NCI-H2029 treated with DMSO at 0.1 percent for 48 hours (cell line): ENCODE measurements at regions not wholly inside any gene's neighbourhood (a gene's known extent, or its start where the extent isn't known, plus 50 kb on each side); places are given as distances from the start of the nearest gene placed in this dataset.

ENCODE experiments used
- DNase-seq: peaks from one replicate; lab custom pipeline; 2025; lab: John Stamatoyannopoulos, UW

DNA sequence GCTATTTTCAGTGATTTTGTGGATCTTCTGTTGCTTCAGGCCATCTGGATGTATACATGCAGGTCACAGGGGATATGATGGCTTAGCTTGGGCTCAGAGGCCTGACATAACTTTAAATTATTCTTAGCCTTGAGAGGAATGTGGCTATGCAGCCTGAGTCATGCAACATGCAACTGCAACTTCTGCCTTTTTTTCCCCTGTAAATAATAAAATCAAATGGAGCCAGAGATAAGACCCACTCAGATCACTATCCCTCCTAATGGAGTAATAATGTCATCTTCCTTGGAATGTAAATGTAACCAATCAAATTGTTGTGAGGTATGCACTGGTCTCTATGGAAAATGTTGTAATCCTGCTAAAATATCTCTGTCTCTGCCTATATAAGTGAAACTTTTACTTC is 54.9 kb downstream of the MAGEB17 start:
- no peak for DNase-seq

- no peak for DNase-seq
Measured at GRCh38 chrX:16223385-16223784, 56.1 kb downstream of the MAGEB17 start.

- DNase-seq, result no peak
Measured at GRCh38 chrX:16239211-16239610, 71.9 kb downstream of the MAGEB17 start.

GRCh38 chrX:16240231-16240905 is 73.1 kb downstream of the MAGEB17 start:
- no peak for DNase-seq

DNA sequence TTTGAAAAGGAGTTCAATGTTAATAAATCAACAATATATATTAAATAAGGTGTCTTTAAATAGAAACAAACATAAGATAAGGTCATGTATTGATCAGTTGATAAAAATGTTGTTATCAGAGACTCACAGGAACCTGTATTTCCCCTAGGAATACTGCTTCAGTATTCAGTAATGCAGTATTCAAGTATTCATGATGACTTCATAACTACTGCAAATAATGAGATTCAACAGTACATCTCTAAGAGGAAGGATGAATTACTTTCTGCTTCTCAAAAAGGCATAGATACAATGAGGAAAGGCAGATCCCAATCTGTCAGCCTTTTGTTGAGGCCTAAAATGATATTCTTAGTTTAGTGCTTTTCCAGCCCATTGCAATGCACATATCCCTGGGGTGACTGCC is 73.7 kb downstream of the MAGEB17 start:
- no peak for DNase-seq

DNA sequence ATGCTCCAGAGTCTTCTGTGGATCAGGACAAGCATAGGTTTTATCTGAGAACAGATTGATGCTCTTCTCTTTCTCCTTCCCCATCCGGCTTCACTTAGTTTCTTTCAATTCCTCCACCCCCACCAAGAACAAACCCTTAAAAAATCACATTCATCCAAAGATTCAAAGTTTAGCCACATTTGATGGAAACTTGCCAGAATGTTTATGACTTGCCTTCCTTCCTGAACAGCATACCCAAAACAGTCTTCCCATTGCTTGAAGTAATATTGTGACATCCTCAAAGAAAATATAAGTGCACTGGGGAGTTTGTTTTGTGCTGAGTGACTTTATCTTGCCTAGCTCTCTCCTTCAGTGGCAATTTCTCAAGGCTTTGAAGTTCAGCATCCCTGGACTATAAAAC is 83.0 kb downstream of the MAGEB17 start:
- no peak for DNase-seq

DNA sequence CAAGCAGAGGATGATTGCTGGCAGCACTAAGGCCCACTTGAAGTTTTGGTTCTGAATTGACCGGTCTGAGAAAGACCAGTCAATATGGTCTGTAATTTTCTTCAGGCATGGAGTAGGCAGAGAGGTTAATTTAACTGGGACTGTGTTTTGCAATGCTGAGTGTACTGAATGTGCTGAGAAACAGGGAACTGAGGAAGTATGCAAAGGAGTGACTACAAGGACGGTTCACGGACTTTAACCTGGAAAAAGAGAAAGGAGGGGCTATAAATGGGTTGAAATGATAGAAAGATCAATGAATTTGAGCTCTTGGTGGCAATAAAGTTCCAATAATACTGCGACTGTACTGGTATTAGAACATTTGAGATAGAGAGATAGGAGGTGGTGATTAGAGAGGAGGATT is 84.5 kb downstream of the MAGEB17 start:
- DNase-seq, result no peak

DNA sequence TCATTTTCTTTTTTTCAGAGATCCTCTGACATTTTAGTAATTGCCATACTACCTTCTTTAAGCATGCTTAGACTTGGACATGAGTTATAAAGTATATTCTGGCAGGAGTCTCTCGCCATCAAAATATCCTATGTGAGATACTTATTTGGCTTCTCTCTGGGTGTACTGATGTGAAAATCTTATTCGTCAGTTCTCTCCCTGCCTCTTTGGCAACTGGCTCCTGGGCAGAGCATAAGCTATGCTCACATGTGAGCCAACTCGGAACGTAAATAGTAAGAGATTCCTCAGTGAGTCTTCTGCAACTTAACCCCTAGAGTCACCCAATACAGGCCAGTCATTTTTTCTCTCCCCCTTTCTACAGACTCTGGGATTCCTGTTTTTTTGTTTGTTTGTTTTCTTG is 91.6 kb downstream of the MAGEB17 start:
- no peak for DNase-seq

DNA sequence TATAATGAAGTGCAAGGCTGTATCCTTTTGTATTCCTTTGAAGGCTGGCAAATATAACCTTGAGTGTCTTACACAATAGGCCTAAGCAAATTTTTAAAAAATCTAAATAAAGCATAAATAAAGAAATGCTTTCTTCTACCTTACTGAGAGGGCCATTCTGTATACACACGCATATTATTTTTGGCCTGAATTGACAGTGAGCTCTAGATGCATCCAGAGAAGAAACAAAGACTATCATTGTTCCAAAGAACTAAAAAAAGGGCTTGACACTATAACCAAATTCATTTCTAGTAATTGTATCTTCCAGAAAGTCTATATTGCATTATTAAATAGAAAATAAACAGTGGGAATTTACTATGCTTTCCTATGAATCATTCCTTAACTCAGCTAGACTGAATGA is 100.2 kb downstream of the MAGEB17 start:
- no peak for DNase-seq

DNA sequence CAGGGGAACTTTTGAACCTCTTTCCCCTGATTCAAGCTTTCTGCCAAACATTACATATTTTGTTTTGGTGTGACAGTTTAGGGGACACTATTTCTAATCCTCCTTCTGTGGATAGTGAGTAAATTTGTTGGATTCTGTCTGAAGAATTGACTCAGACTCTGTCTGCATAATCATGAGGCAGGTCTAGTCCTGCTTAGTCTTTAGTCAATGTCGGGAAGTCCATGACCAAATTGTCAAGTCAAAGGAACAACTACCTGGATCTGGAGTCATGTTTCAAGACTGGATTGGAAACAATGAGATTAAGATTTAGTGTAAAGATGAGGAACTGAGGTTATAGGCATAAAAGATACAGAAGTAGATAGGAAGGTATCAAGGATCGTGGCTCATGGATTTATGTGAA is 100.9 kb downstream of the MAGEB17 start:
- DNase-seq, result no peak

GRCh38 chrX:16278927-16279326 is 111.6 kb downstream of the MAGEB17 start:
- no peak for DNase-seq

GRCh38 chrX:16282209-16282608 is 114.9 kb downstream of the MAGEB17 start:
- DNase-seq, result no peak

DNA sequence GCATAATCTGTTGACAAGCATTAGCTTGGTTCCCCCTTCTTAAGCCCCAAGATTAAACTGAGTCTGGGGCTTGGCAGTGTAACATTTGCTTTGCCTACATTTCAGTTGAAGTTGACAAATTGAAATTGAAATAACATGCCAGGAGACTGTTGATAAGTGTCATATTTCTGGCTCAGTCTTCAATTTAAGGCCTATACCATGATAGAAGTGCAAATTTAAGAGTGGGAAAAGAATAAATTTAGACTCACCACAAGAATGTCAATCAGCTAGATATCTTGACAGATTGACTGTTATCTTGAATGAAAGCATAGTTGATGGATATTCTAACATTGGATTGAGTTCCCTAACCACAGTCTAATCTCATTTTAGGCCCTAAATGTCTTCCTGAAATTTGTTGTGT is 117.6 kb downstream of the MAGEB17 start:
- DNase-seq, result no peak

- DNase-seq, result no peak
Measured at GRCh38 chrX:16290997-16291396, 123.7 kb downstream of the MAGEB17 start.

DNA sequence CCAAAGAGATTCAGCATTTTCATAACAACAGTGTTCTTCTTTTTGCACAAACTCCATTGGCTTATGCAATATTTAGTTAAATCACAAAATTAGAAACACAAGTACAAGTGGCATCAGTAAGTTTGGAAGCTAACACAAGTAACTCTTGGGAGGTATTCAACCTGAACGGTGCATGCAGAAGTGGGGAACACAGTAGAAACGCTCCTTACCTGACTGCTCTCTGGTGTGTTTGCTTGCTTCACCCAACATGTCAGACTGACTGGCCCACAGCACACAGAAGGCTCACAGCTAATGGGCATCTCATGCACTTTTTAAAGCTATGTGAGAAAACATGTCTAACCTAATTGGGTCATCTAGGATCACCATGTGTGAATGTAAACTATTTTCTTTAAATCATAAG is 133.6 kb downstream of the MAGEB17 start:
- DNase-seq, result no peak

DNA sequence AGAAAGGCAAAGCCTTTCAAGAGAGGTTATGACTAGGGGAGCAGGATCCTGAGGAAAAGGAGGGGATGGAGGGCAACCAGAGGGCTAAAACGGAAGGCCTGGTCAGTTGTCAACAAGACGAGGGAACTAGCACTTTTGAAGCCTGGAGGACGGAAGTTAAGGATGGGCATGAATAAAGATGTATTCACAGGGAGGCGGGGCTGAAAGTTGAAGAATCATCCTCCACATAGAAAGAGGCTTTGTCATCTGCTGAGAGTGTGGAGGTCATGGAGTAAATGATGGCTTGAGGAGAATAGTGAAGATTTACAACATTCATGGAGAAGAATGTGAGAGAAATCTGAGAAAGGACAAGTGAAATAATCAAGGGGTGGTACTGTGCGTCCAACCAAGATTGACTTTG is 137.5 kb downstream of the MAGEB17 start:
- no peak for DNase-seq

GRCh38 chrX:16305187-16305586 is 137.9 kb downstream of the MAGEB17 start:
- no peak for DNase-seq

DNA sequence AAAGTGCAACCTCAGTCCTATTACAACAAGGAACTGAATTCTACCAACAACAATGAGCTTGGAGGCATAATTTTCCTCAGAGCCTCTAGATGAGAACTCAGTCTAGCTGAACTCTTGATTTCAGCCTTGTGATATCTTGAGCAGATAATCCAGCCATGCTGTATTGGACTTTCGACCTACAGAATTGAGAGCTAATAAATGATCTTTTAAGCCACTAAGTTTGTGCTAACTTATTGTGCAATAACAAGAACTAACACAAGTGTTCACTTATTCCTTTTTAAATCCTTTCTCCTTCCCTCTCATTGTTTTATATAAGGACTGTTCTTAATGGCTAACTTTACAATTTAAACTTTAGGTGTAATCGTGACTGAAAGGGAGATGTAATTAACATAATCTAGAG is 140.7 kb downstream of the MAGEB17 start:
- DNase-seq, result no peak

- no peak for DNase-seq
Measured at GRCh38 chrX:16308773-16309172, 141.5 kb downstream of the MAGEB17 start.

GRCh38 chrX:16310326-16310725 is 143.0 kb downstream of the MAGEB17 start:
- no peak for DNase-seq

GRCh38 chrX:16311671-16312070 is 144.4 kb downstream of the MAGEB17 start:
- no peak for DNase-seq

GRCh38 chrX:16312761-16313623 is 145.7 kb downstream of the MAGEB17 start:
- no peak for DNase-seq

DNA sequence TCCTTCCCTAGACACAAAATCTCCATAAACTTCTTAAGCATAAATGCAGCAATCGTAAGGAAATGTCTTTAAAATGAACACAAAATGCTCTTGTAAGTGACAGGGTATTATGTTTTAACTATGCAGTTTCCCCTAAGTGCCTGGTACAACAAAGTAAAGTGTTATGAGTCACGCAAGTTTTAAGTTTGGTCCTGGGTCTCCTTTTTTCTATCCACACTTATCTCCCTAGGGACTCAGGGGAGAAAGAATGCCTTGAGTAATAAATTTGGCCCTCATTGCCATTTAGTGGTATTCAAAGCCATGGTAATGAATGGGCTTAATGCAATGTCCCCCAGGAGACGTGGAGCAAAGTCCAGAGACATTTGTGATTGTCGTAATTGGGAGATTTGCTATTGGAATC is 149.1 kb downstream of the MAGEB17 start:
- no peak for DNase-seq

- no peak for DNase-seq
Measured at GRCh38 chrX:16319929-16320328, 152.6 kb downstream of the MAGEB17 start.
